Rectal smooth muscle tissue (tissue), 1 donor: ENCODE measurements at regions not wholly inside any gene's neighbourhood (a gene's known extent, or its start where the extent isn't known, plus 50 kb on each side); places are given as distances from the start of the nearest gene placed in this dataset.

ENCODE experiments used
- H3K27ac ChIP-seq: one replicate; pipeline ENCODE4 v1.7.0; 2013; ENCODE audit warnings: low read depth, low read length, inconsistent platforms
- H3K27me3 ChIP-seq: one replicate; pipeline ENCODE4 v1.7.0; 2013; ENCODE audit warnings: low read length; ENCODE audit not compliant: control insufficient read depth, insufficient read depth
- H3K36me3 ChIP-seq: one replicate; pipeline ENCODE4 v1.7.0; 2013; ENCODE audit warnings: low read length; ENCODE audit not compliant: control insufficient read depth, insufficient read depth
- H3K4me1 ChIP-seq: one replicate; pipeline ENCODE4 v1.7.0; 2013; ENCODE audit warnings: low read length; ENCODE audit not compliant: control insufficient read depth, insufficient read depth
- H3K4me3 ChIP-seq: one replicate; pipeline ENCODE4 v1.7.0; 2013; ENCODE audit warnings: low read length
- H3K9ac ChIP-seq: one replicate; pipeline ENCODE4 v1.7.0; 2013; ENCODE audit warnings: low read length

DNA sequence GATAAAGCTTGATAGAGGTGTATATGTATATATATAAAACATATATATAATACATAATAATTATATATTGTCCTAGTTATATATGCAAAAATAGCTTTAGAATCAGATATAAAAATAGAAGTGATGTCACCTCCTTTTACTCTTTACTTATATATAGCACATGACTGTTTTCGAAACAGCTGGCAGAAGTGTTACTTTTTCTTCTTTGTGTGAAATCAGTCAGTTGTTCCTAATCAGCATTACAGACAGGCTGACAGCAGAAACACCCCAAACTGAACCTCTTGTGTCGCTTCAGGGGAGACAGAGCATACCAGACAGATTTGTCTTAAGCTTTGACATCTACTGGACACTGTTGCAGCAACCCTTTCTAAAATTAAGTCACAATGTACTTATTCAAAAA, 684.9 kb upstream of the CELF2 start:
- Histone ChIP-seq H3K27ac (no peak overlapping the region), H3K36me3 (no peaks in the 10 kb centered on the region), H3K9ac (no peak overlapping the region), H3K27me3 (no peaks in the 10 kb centered on the region), H3K4me3 (no peak overlapping the region), H3K4me1 (no peaks in the 10 kb centered on the region)

DNA sequence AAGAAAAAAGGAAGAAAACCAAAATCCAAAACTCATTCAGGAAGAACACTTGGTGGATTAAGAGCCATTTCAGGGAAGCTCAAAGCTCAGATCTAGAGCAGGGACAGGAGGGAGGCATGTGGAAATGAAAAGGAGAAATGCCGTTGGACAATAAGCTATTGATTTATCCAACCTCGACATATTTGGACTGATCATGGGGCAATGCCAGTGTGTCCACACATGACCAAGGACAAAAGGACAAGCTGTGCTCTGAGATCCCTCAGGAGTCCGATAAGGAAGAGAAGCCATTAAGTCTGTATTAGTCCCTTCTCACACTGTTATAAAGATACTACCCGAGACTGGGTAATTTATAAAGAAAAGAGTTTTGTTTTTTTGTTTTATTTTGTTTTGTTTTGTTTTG, 684.0 kb upstream of the CELF2 start:
- no peak overlapping the region for H3K4me3 ChIP-seq
- no peak overlapping the region for H3K27ac ChIP-seq
- no peaks in the 10 kb centered on the region for H3K27me3 ChIP-seq
- no peaks in the 10 kb centered on the region for H3K36me3 ChIP-seq
- H3K9ac ChIP-seq: no peak overlapping the region
- H3K4me1 ChIP-seq: no peaks in the 10 kb centered on the region

DNA sequence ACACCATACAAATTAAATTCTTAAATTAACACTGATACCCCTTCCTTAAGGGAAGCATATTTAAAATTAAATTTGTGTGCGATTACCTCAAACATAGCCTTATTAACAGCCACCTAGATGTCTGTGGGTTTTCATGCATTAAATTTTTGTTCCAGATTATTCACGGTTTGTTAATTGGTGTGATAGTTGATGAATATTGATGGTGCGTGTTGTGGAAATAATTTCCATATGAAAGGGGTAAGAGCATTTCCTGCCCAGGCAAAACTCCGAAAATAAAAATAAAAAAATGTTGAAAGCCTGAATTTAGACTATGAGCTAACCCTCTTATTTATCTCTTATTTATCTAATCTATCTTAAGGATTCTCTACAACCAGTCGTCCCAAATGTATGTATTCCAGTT, 679.3 kb upstream of the CELF2 start:
- Histone ChIP-seq H3K27ac (no peak overlapping the region), H3K36me3 (no peaks in the 10 kb centered on the region), H3K4me3 (no peak overlapping the region), H3K4me1 (no peaks in the 10 kb centered on the region), H3K9ac (no peak overlapping the region), H3K27me3 (no peaks in the 10 kb centered on the region)

DNA sequence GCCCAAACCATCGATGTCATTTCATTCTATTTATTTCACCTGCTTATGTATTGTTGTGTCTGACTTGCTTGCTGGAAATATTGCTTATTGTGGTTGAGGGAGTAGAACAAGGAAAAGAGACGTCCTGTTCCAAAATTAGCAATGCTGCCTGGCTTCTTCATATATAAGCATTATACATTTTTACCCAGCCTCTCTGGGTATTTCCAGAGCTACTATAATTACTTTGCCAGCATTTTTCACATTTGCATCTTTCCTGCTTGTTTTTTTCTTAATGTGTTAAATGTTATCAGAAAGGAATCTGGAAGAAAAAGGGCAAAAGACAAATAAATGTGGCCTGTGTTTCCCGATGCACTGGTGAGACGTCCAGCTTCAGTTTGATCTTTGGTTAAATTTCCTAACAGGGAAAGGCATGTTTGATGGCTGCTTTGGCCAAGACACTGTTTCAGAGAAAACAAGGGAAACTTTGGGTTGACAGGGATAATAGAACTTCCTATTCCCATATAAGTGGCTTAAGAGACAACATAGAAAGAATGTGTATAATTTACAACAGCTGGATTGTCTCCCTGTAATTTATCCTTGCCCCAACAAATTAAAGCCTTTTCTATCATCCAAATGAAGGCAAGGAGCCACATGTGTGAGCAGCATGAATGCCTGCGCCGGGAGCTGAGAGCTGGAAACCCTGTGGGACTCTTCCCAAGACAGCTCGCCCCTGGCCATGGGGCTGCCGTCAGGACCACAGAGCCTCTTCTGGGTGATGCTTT, 671.1 kb upstream of the CELF2 start:
- Histone ChIP-seq H3K36me3 (no peaks in the 10 kb centered on the region), H3K4me1 (no peaks in the 10 kb centered on the region), H3K27me3 (no peaks in the 10 kb centered on the region), H3K4me3 (no peak overlapping the region), H3K9ac (no peak overlapping the region), H3K27ac (no peak overlapping the region)

DNA sequence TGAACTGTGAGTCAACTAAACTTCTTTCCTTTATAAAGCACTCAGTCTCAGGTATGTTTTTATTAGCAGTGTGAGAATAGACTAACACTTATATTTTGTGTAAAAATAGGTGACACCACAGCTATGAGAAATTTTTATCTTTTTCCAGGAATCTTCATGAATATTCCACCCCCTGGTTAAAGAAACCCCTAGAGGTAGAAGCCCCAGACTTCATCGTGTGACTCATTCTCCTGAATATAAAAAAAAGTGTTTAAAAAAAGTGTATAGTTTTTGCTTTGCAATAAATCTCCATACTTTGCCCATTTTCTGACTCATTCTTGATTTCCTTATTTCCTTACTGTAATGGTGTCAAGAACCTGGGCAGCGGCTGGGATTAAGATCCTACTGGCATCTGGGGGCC, 667.6 kb upstream of the CELF2 start:
- Histone ChIP-seq H3K36me3 (no peaks in the 10 kb centered on the region), H3K9ac (no peak overlapping the region), H3K4me1 (no peaks in the 10 kb centered on the region), H3K27me3 (no peaks in the 10 kb centered on the region), H3K4me3 (no peak overlapping the region), H3K27ac (no peak overlapping the region)

DNA sequence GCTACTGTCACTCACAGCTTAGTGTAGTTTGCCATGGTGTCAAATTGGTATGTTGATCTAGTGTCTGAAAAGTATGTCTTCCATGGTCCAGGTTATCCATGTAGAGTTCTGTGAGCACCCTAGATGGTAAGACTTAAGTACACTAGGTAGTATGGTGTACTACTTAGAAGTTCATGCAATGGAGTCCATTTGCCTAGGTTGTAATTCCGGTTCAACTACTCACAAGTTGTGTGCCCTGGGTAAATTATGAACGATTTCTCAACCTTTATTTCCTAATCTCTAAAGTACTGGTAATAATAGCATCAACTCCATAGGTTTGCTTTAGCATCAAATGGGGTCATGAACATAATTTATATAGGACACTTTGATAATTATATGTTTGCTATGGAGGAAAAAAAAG, 666.2 kb upstream of the CELF2 start:
- Histone ChIP-seq H3K27me3 (no peaks in the 10 kb centered on the region), H3K9ac (no peak overlapping the region), H3K4me1 (no peaks in the 10 kb centered on the region), H3K27ac (no peak overlapping the region), H3K36me3 (no peaks in the 10 kb centered on the region), H3K4me3 (no peak overlapping the region)

DNA sequence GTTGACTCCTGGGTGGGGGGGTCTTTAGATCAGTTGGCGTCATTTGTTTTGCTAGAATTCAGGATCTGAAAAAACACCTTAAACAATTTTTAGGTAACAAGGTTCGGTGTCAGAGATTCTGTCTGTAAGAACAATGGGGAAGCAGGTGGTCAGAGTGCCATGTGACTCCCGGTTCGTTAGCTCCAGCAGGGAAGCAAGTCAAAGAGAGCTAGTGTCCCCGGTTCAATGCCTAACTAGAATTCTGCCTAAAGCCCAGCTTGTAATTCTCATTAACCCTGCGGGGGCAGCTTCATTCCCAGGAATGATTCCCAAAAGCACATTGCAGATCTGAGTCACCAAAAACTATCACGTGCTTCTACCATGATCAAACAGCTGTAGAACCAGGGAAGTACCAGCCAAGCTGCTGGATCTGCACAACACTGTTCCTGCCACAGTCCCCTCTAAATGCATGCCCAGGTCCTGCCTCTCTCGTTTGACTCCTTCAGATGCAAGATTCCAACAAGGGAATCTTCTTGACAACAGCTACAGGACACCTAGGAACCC, 664.3 kb upstream of the CELF2 start:
- Histone ChIP-seq H3K9ac (no peak overlapping the region), H3K4me1 (no peaks in the 10 kb centered on the region), H3K27ac (no peak overlapping the region), H3K27me3 (no peaks in the 10 kb centered on the region), H3K36me3 (no peaks in the 10 kb centered on the region), H3K4me3 (no peak overlapping the region)

DNA sequence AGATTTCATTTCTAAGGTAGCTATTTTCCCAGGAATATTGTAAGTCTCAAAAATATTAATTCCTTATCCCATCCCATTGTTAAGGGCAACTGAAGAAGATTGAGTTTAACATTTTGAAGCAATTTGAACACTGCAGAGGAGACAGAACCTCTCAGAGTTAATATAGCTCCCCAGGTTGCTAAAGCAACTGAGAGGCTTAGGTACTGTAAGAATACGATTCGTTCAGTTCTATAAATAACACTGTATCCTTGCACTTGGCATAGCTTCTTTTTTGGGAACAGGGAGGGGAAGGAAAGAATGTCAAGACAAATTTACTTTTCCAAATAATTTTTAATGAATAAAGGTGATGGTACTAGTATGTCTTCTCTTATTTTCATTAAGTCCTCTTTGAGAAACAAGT, 658.4 kb upstream of the CELF2 start:
- H3K27me3 ChIP-seq: no peaks in the 10 kb centered on the region
- no peak overlapping the region for H3K4me3 ChIP-seq

DNA sequence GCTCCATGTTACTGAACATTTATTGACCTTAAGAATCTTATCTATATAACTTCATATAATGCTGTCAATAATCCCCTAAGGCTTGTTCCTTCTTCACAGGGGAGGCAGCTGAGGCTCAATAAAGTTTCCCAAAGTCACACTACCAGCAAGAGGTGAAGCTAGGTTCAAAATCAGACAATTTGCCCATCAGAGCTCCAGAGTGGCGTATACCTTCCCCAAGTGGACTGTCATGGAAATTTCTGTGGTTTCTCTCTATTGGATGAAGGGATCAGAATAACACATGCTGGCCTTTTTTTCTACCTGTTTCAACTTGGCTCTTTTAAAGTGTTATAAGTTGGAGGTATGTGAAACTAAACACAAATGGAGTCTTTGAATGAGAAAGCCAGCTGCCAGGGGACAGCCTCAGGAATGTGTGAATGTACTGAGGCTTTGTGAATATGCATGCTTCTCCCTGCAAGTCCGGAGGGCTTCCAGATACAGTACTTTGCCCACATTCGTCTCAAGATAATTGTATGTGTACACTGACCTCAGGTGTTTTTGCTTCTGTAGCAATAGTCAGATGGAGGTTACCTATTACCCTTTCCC, 656.3 kb upstream of the CELF2 start:
- H3K36me3 ChIP-seq: no peaks in the 10 kb centered on the region
- H3K4me3 ChIP-seq: no peak overlapping the region
- no peaks in the 10 kb centered on the region for H3K27me3 ChIP-seq
- H3K4me1 ChIP-seq: no peaks in the 10 kb centered on the region
- no peak overlapping the region for H3K9ac ChIP-seq
- H3K27ac ChIP-seq: no peak overlapping the region

More for the DNA sequence above, 658.4 kb upstream of the CELF2 start:
- H3K27ac ChIP-seq: no peak overlapping the region
- H3K9ac ChIP-seq: no peak overlapping the region
- H3K4me1 ChIP-seq: no peaks in the 10 kb centered on the region
- no peaks in the 10 kb centered on the region for H3K36me3 ChIP-seq

DNA sequence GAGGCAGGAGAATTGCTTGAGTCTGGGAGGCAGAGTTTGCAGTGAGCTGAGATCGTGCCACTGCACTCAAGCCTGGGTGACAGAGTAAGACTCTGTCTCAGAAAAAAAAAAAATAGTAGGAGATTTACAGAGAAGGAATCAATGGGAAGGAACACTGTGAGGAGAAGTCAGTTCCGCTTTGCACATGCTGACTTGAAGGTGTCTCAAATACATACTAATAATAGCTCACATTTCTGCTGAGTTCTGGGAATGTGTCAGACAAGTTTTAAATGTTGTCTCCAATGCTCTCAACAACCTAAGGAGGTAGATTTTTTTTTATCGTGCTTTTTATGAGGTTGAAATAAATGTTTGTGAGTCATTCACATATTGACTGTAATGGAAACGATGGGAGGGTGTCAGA, 654.9 kb upstream of the CELF2 start:
- Histone ChIP-seq H3K36me3 (no peaks in the 10 kb centered on the region), H3K27me3 (no peaks in the 10 kb centered on the region), H3K4me3 (no peak overlapping the region), H3K4me1 (no peaks in the 10 kb centered on the region), H3K27ac (no peak overlapping the region), H3K9ac (no peak overlapping the region)

DNA sequence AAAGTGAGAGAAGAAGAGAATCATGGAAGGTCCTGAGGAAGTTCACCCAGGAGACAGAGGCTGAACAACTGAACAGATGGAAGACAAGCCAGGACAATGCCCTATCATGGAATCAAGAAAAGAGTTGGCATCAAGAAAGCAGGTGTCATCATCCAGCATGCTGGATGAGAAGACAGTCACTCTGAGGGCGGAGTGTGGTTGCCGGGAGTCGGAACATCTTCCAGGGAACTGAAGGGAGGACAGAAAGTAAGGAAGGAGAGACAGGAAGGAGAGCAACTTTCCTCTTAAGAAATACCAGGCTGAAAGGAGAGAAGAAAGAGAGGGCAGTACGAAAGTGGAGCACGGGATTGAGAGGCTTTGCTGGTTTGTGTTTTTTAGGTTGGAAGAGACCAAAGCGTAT, 654.5 kb upstream of the CELF2 start:
- Histone ChIP-seq H3K4me3 (no peak overlapping the region), H3K9ac (no peak overlapping the region), H3K4me1 (no peaks in the 10 kb centered on the region), H3K27me3 (no peaks in the 10 kb centered on the region), H3K27ac (no peak overlapping the region), H3K36me3 (no peaks in the 10 kb centered on the region)

DNA sequence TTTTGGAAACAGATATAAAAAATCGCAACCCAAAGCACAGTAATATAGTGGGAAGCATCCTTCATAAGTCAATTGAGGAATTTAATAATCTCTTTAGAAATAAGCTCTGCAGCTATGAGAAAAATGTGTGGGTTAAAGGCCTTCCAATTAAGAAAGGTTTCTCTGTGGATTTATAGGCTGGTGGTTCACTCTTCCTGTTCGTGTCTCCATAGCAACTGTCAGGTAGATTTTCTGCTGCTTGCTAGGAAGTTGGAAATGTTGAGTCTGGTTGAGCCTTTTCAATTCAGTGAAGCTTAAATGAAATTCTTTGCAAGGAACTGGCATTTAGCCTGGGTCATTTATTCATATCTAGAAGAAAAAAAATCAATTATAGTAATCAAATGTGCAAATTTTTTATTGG, 652.8 kb upstream of the CELF2 start:
- Histone ChIP-seq H3K9ac (no peak overlapping the region), H3K4me1 (no peaks in the 10 kb centered on the region), H3K27me3 (no peaks in the 10 kb centered on the region), H3K27ac (no peak overlapping the region), H3K36me3 (no peaks in the 10 kb centered on the region), H3K4me3 (no peak overlapping the region)

DNA sequence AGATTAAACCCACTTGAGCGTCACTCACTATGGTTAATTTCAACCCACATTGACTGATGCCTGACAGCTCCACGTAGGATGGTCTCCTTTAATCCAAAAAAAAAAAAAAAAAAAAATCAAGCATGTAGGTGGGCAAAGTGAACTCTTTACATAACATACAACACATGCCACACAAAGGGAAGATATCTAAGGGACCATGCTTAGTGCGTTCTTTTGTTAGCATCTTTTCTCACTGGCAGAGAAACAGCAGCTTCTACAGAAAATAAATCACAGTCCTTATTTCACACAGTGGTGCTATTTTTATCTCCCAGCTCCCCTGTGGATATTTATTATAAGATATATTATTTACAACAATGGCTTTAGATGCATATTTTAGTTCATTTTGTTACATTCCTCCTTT, 652.0 kb upstream of the CELF2 start:
- Histone ChIP-seq H3K36me3 (no peaks in the 10 kb centered on the region), H3K4me1 (no peaks in the 10 kb centered on the region), H3K9ac (no peak overlapping the region), H3K27me3 (no peaks in the 10 kb centered on the region), H3K4me3 (no peak overlapping the region), H3K27ac (no peak overlapping the region)
